WERI-Rb-1 (cell line): ENCODE measurements at regions not wholly inside any gene's neighbourhood (a gene's known extent, or its start where the extent isn't known, plus 50 kb on each side); places are given as distances from the start of the nearest gene placed in this dataset.

Experiments
- DNase-seq: peaks from one replicate; pipeline ENCODE4 v3.0.0-alpha.2; 2020
- H3K27ac ChIP-seq: fragments of 250-450 bp; sonication (Bioruptor Pico); 2 replicates; pipeline ENCODE4 v1.5.1; 2020; ENCODE audit warnings: mild to moderate bottlenecking, moderate library complexity
- H3K27me3 ChIP-seq: fragments of 250-450 bp; sonication (Bioruptor Pico); 2 replicates; pipeline ENCODE4 v1.5.1; 2021; ENCODE audit warnings: mild to moderate bottlenecking, low read depth, moderate library complexity; ENCODE audit not compliant: insufficient read depth, severe bottlenecking
- H3K36me3 ChIP-seq: fragments of 250-450 bp; sonication (Bioruptor Pico); 2 replicates; pipeline ENCODE4 v1.5.1; 2020; ENCODE audit warnings: mild to moderate bottlenecking, moderate library complexity
- H3K4me3 ChIP-seq: 2 replicates; pipeline ENCODE4 v1.5.1; 2011; ENCODE audit warnings: low read depth, mild to moderate bottlenecking, control low read depth, low read length
- H3K9me3 ChIP-seq: fragments of 250-450 bp; sonication (Bioruptor Pico); 2 replicates; pipeline ENCODE4 v1.5.1; 2021; ENCODE audit warnings: mild to moderate bottlenecking, moderate library complexity; ENCODE audit not compliant: severe bottlenecking
- TF ChIP-seq, protein P1 (sequence below): IDR thresholded peaks from 2 replicates; pipeline ENCODE4 v1.5.1; 2011; ENCODE audit warnings: low read depth, mild to moderate bottlenecking, control low read depth, inconsistent platforms, low read length

- Histone ChIP-seq H3K4me3 (no peak overlapping the region), H3K27ac (no peak overlapping the region), H3K36me3 (no peaks in the 10 kb centered on the region), H3K9me3 (peaks cover 2% of the 10 kb centered on the region), H3K27me3 (no peaks in the 10 kb centered on the region)
- no peak for DNase-seq
- TF ChIP-seq, protein P1, sequence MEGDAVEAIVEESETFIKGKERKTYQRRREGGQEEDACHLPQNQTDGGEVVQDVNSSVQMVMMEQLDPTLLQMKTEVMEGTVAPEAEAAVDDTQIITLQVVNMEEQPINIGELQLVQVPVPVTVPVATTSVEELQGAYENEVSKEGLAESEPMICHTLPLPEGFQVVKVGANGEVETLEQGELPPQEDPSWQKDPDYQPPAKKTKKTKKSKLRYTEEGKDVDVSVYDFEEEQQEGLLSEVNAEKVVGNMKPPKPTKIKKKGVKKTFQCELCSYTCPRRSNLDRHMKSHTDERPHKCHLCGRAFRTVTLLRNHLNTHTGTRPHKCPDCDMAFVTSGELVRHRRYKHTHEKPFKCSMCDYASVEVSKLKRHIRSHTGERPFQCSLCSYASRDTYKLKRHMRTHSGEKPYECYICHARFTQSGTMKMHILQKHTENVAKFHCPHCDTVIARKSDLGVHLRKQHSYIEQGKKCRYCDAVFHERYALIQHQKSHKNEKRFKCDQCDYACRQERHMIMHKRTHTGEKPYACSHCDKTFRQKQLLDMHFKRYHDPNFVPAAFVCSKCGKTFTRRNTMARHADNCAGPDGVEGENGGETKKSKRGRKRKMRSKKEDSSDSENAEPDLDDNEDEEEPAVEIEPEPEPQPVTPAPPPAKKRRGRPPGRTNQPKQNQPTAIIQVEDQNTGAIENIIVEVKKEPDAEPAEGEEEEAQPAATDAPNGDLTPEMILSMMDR = no peak
Observed at GRCh38 chr18:77393519-77393918, 143.9 kb downstream of the GALR1 start.

DNA sequence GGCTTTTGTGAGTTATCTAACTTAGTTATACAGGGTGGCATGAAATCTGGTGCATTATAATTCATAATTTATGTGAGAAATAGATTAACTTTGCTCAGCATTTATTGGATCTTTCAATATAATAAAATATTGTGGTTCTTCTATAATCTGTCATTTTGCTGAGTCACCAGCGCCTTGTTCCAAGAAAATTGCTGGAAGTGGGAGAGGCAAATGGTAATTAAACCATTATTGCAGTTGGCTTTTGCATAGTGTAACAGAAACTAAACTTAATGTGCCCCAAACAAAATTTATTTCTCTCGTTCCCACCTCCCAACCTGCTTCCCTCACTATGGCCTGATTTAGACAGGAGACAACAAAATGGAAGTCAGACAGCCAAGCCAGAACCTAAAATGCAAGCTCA is 146.3 kb downstream of the GALR1 start:
- Histone ChIP-seq H3K36me3 (no peaks in the 10 kb centered on the region), H3K27me3 (no peaks in the 10 kb centered on the region), H3K27ac (no peak overlapping the region), H3K9me3 (peaks cover 2% of the 10 kb centered on the region), H3K4me3 (no peak overlapping the region)
- DNase-seq = no peak
- TF ChIP-seq, protein P1 = no peak

DNA sequence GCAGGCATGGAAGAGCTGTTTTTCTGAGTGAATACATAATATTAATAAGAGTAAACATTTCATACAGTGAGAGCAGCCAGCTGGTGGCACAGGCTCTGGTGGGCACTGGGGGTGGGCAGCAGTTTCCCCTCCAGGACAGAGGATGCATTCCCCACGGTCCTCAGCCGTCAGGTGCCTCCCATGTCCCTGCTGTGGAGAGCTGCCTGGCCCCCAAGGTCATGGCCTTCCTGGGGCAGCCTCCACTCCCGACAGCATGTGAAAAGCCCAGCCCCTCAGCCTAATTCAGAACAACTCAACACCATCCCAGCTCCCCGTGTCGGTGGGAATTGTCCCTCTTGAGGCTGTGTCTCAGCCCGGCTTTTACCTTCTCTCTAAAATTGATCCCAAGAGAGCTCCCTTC is 147.4 kb downstream of the GALR1 start:
- H3K4me3 ChIP-seq = no peak overlapping the region
- H3K27me3 ChIP-seq = no peaks in the 10 kb centered on the region
- DNase-seq = no peak
- TF ChIP-seq, protein P1 = no peak
- H3K27ac ChIP-seq = no peak overlapping the region
- H3K36me3 ChIP-seq = no peaks in the 10 kb centered on the region
- no peaks in the 10 kb centered on the region for H3K9me3 ChIP-seq

GRCh38 chr18:77397617-77398016 is 148.0 kb downstream of the GALR1 start:
- no peaks in the 10 kb centered on the region for H3K27me3 ChIP-seq
- DNase-seq = no peak
- no peak overlapping the region for H3K4me3 ChIP-seq
- H3K27ac ChIP-seq = no peak overlapping the region
- TF ChIP-seq, protein P1 = no peak
- no peaks in the 10 kb centered on the region for H3K9me3 ChIP-seq
- no peaks in the 10 kb centered on the region for H3K36me3 ChIP-seq

DNA sequence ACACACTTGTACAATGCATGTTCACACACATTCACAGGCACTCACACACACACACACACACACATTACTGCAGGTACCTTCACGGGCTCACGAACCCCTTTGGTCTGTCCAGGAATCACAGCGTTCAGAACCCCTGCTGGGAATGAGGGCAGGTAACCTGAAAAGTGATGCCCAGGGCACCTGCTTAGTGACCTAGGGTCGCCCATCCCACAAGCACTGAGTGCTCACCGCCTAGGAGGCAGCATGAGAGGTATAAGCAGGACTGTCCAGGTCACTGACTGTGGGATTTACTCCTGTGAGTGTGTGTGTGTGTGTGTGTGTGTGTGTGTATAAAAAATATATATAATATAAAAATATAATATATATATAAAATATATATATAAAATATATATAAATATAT is 150.9 kb downstream of the GALR1 start:
- no peak overlapping the region for H3K27ac ChIP-seq
- TF ChIP-seq, protein P1 = no peak
- no peaks in the 10 kb centered on the region for H3K27me3 ChIP-seq
- H3K36me3 ChIP-seq = no peaks in the 10 kb centered on the region
- no peaks in the 10 kb centered on the region for H3K9me3 ChIP-seq
- H3K4me3 ChIP-seq = no peak overlapping the region
- DNase-seq = no peak

GRCh38 chr18:77401173-77401572 is 151.5 kb downstream of the GALR1 start:
- Histone ChIP-seq H3K9me3 (no peaks in the 10 kb centered on the region), H3K36me3 (no peaks in the 10 kb centered on the region), H3K27me3 (no peaks in the 10 kb centered on the region), H3K4me3 (no peak overlapping the region), H3K27ac (no peak overlapping the region)
- DNase-seq = no peak
- TF ChIP-seq, protein P1 = no peak
